Liver (tissue), 3 donors: ENCODE measurements at regions not wholly inside any gene's neighbourhood (a gene's known extent, or its start where the extent isn't known, plus 50 kb on each side); places are given as distances from the start of the nearest gene placed in this dataset.
"Not testable (repeated sequence)": the region's sequence is repeated elsewhere in the genome, so short reads cannot be mapped to it uniquely, and the experiment has no call there.

Experiments used
- ATF3 ChIP-seq: IDR thresholded peaks from 2 replicates; pipeline ENCODE4 v1.6.1; 2016; ENCODE audit warnings: antibody characterized with exemption
- CTCF ChIP-seq: fragments of 150-350 bp; IDR thresholded peaks from 2 replicates; pipeline ENCODE4 v1.5.1; 2017; ENCODE audit warnings: improper control_type of control experiment, low read depth, low read length; ENCODE audit not compliant: missing input control
- FOXA1 ChIP-seq: IDR thresholded peaks from 2 replicates; pipeline ENCODE4 v1.6.1; 2016; ENCODE audit warnings: antibody characterized with exemption
- FOXA2 ChIP-seq: IDR thresholded peaks from 2 replicates; pipeline ENCODE4 v1.6.1; 2016; ENCODE audit warnings: antibody characterized with exemption
- GABPA ChIP-seq, 2 donors: IDR thresholded peaks in 1 of 2; conservative IDR thresholded peaks in 1 of 2; 2 replicates each; pipeline ENCODE4 v1.6.1; 2016; ENCODE audit warnings: antibody characterized with exemption in 2 of 2, mild to moderate bottlenecking in 1 of 2, moderate library complexity in 1 of 2
- HNF4A ChIP-seq, 2 donors: conservative IDR thresholded peaks; 2 replicates each; pipeline ENCODE4 v1.6.1; 2016; ENCODE audit warnings: antibody characterized with exemption in 2 of 2, mild to moderate bottlenecking in 2 of 2
- JUND ChIP-seq, 2 donors: IDR thresholded peaks; 2 replicates each; pipeline ENCODE4 v1.6.1; 2016; ENCODE audit warnings: antibody characterized with exemption in 2 of 2
- MAX ChIP-seq: IDR thresholded peaks from 2 replicates; pipeline ENCODE4 v1.6.1; 2016; ENCODE audit warnings: antibody characterized with exemption
- RAD21 ChIP-seq, 2 donors: IDR thresholded peaks; 2 replicates each; pipeline ENCODE4 v1.6.1; 2016; ENCODE audit warnings: antibody characterized with exemption in 2 of 2, mild to moderate bottlenecking in 2 of 2
- REST ChIP-seq: IDR thresholded peaks from 2 replicates; pipeline ENCODE4 v1.6.1; 2016; ENCODE audit warnings: antibody characterized with exemption, mild to moderate bottlenecking
- SP1 ChIP-seq: IDR thresholded peaks from 2 replicates; pipeline ENCODE4 v1.6.1; 2018; ENCODE audit warnings: antibody characterized with exemption, mild to moderate bottlenecking
- TAF1 ChIP-seq: conservative IDR thresholded peaks from 2 replicates; pipeline ENCODE4 v1.6.1; 2016; ENCODE audit warnings: antibody characterized with exemption, mild to moderate bottlenecking
- YY1 ChIP-seq: IDR thresholded peaks from 2 replicates; pipeline ENCODE4 v1.6.1; 2016; ENCODE audit warnings: antibody characterized with exemption, mild to moderate bottlenecking
- ZBTB33 ChIP-seq: IDR thresholded peaks from 2 replicates; pipeline ENCODE4 v1.6.1; 2016; ENCODE audit warnings: antibody characterized with exemption
- donor health status: healthy.
- donor health status: healthy.

- not testable (repeated sequence) for TF ChIP-seq CTCF; GABPA (IDR thresholded peaks at IDR 0.05 in 1 of 2, conservative IDR thresholded peaks at IDR 0.05 in 1 of 2); REST; YY1; ZBTB33; TAF1; ATF3; FOXA2; FOXA1; JUND (IDR thresholded peaks at IDR 0.05); MAX; HNF4A (conservative IDR thresholded peaks at IDR 0.05); RAD21 (IDR thresholded peaks at IDR 0.05); SP1
Measured at GRCh38 chr3:22416838-22417446, 665.9 kb upstream of the ZNF385D start.
